ENCODE measurements at regions not wholly inside any gene's neighbourhood (a gene's known extent, or its start where the extent isn't known, plus 50 kb on each side); places are given as distances from the start of the nearest gene placed in this dataset.

DNA sequence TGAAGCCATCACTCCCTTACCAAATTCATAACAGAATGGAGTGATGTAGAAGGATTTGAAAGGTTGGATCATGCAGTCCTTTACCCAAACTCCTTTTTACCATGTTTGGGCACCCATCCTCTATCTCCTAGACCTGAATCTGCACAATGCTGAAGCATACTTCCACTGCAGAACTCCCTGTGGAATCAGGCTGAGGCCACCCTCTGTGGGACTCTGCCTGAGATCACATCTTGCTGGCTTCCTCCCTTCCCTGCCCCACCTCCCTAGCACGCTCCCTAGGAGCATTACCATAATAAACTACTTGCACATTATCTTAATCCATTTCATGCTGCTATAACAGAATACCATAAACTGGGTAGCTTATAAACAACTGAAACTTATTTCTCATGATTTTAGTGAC, 68.4 kb upstream of the VSTM2B start:
- Histone ChIP-seq H3K9me3 (ENCODE audit: control insufficient read depth, insufficient read depth, low read depth, low read length) (no peaks in the 10 kb centered on the region; the same call in 1 of the 2 replicates), H3K27me3 (ENCODE audit: control insufficient read depth, insufficient read depth, low read length) (peaks cover 2% of the 10 kb centered on the region; the same call in 1 of the 2 replicates), H3K36me3 (ENCODE audit: control insufficient read depth, insufficient read depth, low read length) (no peaks in the 10 kb centered on the region), H3K4me1 (ENCODE audit: control insufficient read depth, insufficient read depth, low read length) (no peaks in the 10 kb centered on the region), H3K27ac (ENCODE audit: low read length) (no peak overlapping the region), H3K4me3 (ENCODE audit: low read depth in 2 of 2, low read length in 2 of 2) (no peak overlapping the region)
- ATAC-seq (no peak), DNase-seq (ENCODE audit: low read depth, low spot score) (no peak)
- BruUV-seq (replicated peaks) = no TSS peak
- intact Hi-C loops (cut with micrococcal nuclease; ENCODE audit: unreplicated experiment) = no loop called here
- in situ Hi-C loops (cut with HindIII; ENCODE audit: low pct_unique_long_range_greater_than_20kb, low sequenced_read_pairs) = no loop called here
- no peak for TF ChIP-seq TCF7L2 (IDR thresholded peaks at IDR 0.05; ENCODE audit: low read depth, low read length)
- TF ChIP-seq, protein P1, sequence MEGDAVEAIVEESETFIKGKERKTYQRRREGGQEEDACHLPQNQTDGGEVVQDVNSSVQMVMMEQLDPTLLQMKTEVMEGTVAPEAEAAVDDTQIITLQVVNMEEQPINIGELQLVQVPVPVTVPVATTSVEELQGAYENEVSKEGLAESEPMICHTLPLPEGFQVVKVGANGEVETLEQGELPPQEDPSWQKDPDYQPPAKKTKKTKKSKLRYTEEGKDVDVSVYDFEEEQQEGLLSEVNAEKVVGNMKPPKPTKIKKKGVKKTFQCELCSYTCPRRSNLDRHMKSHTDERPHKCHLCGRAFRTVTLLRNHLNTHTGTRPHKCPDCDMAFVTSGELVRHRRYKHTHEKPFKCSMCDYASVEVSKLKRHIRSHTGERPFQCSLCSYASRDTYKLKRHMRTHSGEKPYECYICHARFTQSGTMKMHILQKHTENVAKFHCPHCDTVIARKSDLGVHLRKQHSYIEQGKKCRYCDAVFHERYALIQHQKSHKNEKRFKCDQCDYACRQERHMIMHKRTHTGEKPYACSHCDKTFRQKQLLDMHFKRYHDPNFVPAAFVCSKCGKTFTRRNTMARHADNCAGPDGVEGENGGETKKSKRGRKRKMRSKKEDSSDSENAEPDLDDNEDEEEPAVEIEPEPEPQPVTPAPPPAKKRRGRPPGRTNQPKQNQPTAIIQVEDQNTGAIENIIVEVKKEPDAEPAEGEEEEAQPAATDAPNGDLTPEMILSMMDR (IDR thresholded peaks at IDR 0.05) = no peak
- TF ChIP-seq SIN3A (IDR thresholded peaks at IDR 0.05; ENCODE audit: borderline replicate concordance, insufficient read depth, low read depth, low read length) = no peak
- TF ChIP-seq, protein P2, sequence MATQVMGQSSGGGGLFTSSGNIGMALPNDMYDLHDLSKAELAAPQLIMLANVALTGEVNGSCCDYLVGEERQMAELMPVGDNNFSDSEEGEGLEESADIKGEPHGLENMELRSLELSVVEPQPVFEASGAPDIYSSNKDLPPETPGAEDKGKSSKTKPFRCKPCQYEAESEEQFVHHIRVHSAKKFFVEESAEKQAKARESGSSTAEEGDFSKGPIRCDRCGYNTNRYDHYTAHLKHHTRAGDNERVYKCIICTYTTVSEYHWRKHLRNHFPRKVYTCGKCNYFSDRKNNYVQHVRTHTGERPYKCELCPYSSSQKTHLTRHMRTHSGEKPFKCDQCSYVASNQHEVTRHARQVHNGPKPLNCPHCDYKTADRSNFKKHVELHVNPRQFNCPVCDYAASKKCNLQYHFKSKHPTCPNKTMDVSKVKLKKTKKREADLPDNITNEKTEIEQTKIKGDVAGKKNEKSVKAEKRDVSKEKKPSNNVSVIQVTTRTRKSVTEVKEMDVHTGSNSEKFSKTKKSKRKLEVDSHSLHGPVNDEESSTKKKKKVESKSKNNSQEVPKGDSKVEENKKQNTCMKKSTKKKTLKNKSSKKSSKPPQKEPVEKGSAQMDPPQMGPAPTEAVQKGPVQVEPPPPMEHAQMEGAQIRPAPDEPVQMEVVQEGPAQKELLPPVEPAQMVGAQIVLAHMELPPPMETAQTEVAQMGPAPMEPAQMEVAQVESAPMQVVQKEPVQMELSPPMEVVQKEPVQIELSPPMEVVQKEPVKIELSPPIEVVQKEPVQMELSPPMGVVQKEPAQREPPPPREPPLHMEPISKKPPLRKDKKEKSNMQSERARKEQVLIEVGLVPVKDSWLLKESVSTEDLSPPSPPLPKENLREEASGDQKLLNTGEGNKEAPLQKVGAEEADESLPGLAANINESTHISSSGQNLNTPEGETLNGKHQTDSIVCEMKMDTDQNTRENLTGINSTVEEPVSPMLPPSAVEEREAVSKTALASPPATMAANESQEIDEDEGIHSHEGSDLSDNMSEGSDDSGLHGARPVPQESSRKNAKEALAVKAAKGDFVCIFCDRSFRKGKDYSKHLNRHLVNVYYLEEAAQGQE (IDR thresholded peaks at IDR 0.05; ENCODE audit: insufficient read depth in 1 of 2, low read depth in 2 of 2, low read length in 1 of 2) = no peak
- no peak for TF ChIP-seq POLR2AphosphoS5 (IDR thresholded peaks at IDR 0.05; ENCODE audit: low read depth, low read length)
- ChIA-PET POLR2A (no interaction called here), CTCF (no interaction called here)

DNA sequence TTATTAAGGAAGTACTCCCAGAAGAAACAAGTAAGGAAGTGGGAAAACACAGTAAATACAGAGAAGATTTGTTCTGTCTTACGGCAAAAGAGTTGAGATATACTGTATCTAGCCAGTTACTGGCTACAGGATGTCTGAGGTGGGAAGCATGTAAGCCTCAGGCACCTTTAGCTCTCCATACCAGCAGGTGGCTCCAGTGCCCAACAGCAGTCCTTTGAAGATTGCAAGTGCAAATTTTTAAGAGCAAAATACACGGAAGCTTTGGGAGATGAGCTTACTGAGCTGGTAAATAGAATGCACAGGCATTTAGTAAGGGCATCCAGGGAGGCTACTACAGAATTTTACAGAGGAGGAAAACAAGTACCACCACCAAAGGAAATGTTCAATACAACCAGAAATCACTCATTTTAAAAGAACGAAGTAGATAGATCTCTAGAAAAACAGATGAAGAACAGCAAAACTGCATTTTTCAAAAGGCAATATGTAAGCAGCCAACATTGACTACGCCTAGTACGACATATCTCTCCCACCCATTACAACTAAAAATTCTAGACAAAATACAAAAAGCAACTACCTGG, 57.9 kb upstream of the VSTM2B start:
- Histone ChIP-seq H3K27me3 (ENCODE audit: control insufficient read depth, insufficient read depth, low read length) (peaks cover 22% of the 10 kb centered on the region), H3K27ac (ENCODE audit: low read length) (no peak overlapping the region), H3K4me1 (ENCODE audit: control insufficient read depth, insufficient read depth, low read length) (no peaks in the 10 kb centered on the region), H3K4me3 (ENCODE audit: low read depth in 2 of 2, low read length in 2 of 2) (no peak overlapping the region), H3K9me3 (ENCODE audit: control insufficient read depth, insufficient read depth, low read depth, low read length) (peaks cover 7% of the 10 kb centered on the region; the same call in 1 of the 2 replicates), H3K36me3 (ENCODE audit: control insufficient read depth, insufficient read depth, low read length) (no peaks in the 10 kb centered on the region)
- in situ Hi-C loops (cut with HindIII; ENCODE audit: low pct_unique_long_range_greater_than_20kb, low sequenced_read_pairs) = no loop called here
- intact Hi-C loops (cut with micrococcal nuclease; ENCODE audit: unreplicated experiment) = loop anchor here (10.0 kb wide), 1 partner anchor 57 kb away; the partner anchor contains the start of gene VSTM2B
- BruUV-seq (replicated peaks) = no TSS peak
- ChIA-PET CTCF (interaction anchor here (0.6 to 1.0 kb wide), 3 partner anchors 11 to 129 kb away, joined by 3 to 7 read pairs (median 4); no protein-coding TSS in a partner anchor), POLR2A (no interaction called here)
- DNase-seq (ENCODE audit: low read depth, low spot score) (no peak), ATAC-seq (peak; percentile 71; the same call in 1 of the 2 replicates)
- TF ChIP-seq POLR2AphosphoS5 (IDR thresholded peaks at IDR 0.05; ENCODE audit: low read depth, low read length) (no peak), SIN3A (IDR thresholded peaks at IDR 0.05; ENCODE audit: borderline replicate concordance, insufficient read depth, low read depth, low read length) (no peak), TCF7L2 (IDR thresholded peaks at IDR 0.05; ENCODE audit: low read depth, low read length) (peak; percentile 38; the same call in 1 of the 2 replicates)
- TF ChIP-seq, protein P2 (IDR thresholded peaks at IDR 0.05; ENCODE audit: insufficient read depth in 1 of 2, low read depth in 2 of 2, low read length in 1 of 2) = no peak
- TF ChIP-seq, protein P1 (IDR thresholded peaks at IDR 0.05) = peak; percentile 81
